Subcutaneous abdominal adipose tissue (tissue), 5 donors: ENCODE measurements at regions not wholly inside any gene's neighbourhood (a gene's known extent, or its start where the extent isn't known, plus 50 kb on each side); places are given as distances from the start of the nearest gene placed in this dataset.
"Not testable (repeated sequence)": the region's sequence is repeated elsewhere in the genome, so short reads cannot be mapped to it uniquely, and the experiment has no call there.

Experiments
- H3K27ac ChIP-seq: one replicate; pipeline ENCODE4 v1.7.0; 2013; ENCODE audit warnings: low read depth, mild to moderate bottlenecking, inconsistent platforms, low read length, moderate library complexity
- H3K27me3 ChIP-seq, 5 donors: one replicate each; pipeline ENCODE4 v1.7.0; 2013; ENCODE audit warnings: low read length in 5 of 5, inconsistent platforms in 1 of 5; ENCODE audit not compliant: control insufficient read depth in 5 of 5, insufficient read depth in 4 of 5
- H3K36me3 ChIP-seq, 5 donors: one replicate each; pipeline ENCODE4 v1.7.0; 2013; ENCODE audit warnings: low read length in 5 of 5; ENCODE audit not compliant: control insufficient read depth in 5 of 5, insufficient read depth in 5 of 5
- H3K4me1 ChIP-seq, 5 donors: one replicate each; pipeline ENCODE4 v1.7.0; 2013; ENCODE audit warnings: low read length in 5 of 5, mild to moderate bottlenecking in 3 of 5, moderate library complexity in 1 of 5; ENCODE audit not compliant: control insufficient read depth in 5 of 5, insufficient read depth in 5 of 5
- H3K4me3 ChIP-seq, 5 donors: one replicate each; pipeline ENCODE4 v1.7.0; 2013; ENCODE audit warnings: low read length in 5 of 5, low read depth in 1 of 5
- H3K9ac ChIP-seq, 5 donors: one replicate each; pipeline ENCODE4 v1.7.0; 2013; ENCODE audit warnings: low read length in 5 of 5, mild to moderate bottlenecking in 4 of 5, moderate library complexity in 3 of 5
- H3K9me3 ChIP-seq, 5 donors: one replicate each; pipeline ENCODE4 v1.7.0; 2013; ENCODE audit warnings: low read length in 5 of 5; ENCODE audit not compliant: control insufficient read depth in 5 of 5
- donor health status: healthy.
- donor health status: healthy.
- donor health status: healthy.
- donor health status: healthy.
- donor health status: healthy.

- Histone ChIP-seq H3K27ac (no peak overlapping the region), H3K27me3 (peaks cover 0 to 2% (median 0%) of the 10 kb centered on the region in 5 donors), H3K36me3 (no peaks in the 10 kb centered on the region), H3K4me1 (peaks cover 0 to 9% (median 3%) of the 10 kb centered on the region in 5 donors), H3K4me3 (no peak overlapping the region), H3K9me3 (no peaks in the 10 kb centered on the region), H3K9ac (no peak overlapping the region)
Measured at GRCh38 chr10:7070950-7071349, 339.9 kb downstream of the SFMBT2 start.

GRCh38 chr10:7069706-7070105 lies 341.1 kb downstream of the SFMBT2 start:
- no peak overlapping the region for H3K9ac ChIP-seq
- no peaks in the 10 kb centered on the region for H3K36me3 ChIP-seq
- no peaks in the 10 kb centered on the region for H3K9me3 ChIP-seq
- no peaks in the 10 kb centered on the region for H3K27me3 ChIP-seq
- H3K27ac ChIP-seq: no peak overlapping the region
- no peaks in the 10 kb centered on the region for H3K4me1 ChIP-seq
- no peak overlapping the region for H3K4me3 ChIP-seq

GRCh38 chr10:7056216-7056615 lies 354.6 kb downstream of the SFMBT2 start:
- Histone ChIP-seq H3K27me3 (no peaks in the 10 kb centered on the region), H3K9me3 (no peaks in the 10 kb centered on the region), H3K4me3 (no peak overlapping the region), H3K36me3 (no peaks in the 10 kb centered on the region), H3K27ac (no peak overlapping the region), H3K9ac (no peak overlapping the region), H3K4me1 (no peaks in the 10 kb centered on the region)

- no peak overlapping the region for H3K9ac ChIP-seq
- peaks cover 0 to 4% (median 0%) of the 10 kb centered on the region in 5 donors for H3K9me3 ChIP-seq
- H3K36me3 ChIP-seq: no peaks in the 10 kb centered on the region
- no peaks in the 10 kb centered on the region for H3K27me3 ChIP-seq
- no peaks in the 10 kb centered on the region for H3K4me1 ChIP-seq
- H3K27ac ChIP-seq: no peak overlapping the region
- H3K4me3 ChIP-seq: no peak overlapping the region
Measured at GRCh38 chr10:7054915-7055314, 355.9 kb downstream of the SFMBT2 start.

- H3K36me3 ChIP-seq: no peaks in the 10 kb centered on the region
- peaks cover 0 to 4% (median 0%) of the 10 kb centered on the region in 5 donors for H3K9me3 ChIP-seq
Measured at GRCh38 chr10:7053195-7053594, 357.6 kb downstream of the SFMBT2 start.

GRCh38 chr10:7050024-7050423 lies 360.8 kb downstream of the SFMBT2 start:
- not testable (repeated sequence) for H3K27me3 ChIP-seq, H3K27ac ChIP-seq, H3K9me3 ChIP-seq, H3K9ac ChIP-seq, H3K4me3 ChIP-seq, H3K4me1 ChIP-seq, H3K36me3 ChIP-seq

More at GRCh38 chr10:7053195-7053594, 357.6 kb downstream of the SFMBT2 start:
- Histone ChIP-seq H3K4me3 (no peak overlapping the region), H3K27ac (no peak overlapping the region), H3K9ac (no peak overlapping the region), H3K4me1 (no peaks in the 10 kb centered on the region), H3K27me3 (no peaks in the 10 kb centered on the region)

GRCh38 chr10:7048061-7048460 lies 362.8 kb downstream of the SFMBT2 start:
- H3K27ac ChIP-seq: no peak overlapping the region
- peaks cover 0 to 4% (median 0%) of the 10 kb centered on the region in 5 donors for H3K9me3 ChIP-seq
- no peak overlapping the region for H3K4me3 ChIP-seq
- H3K36me3 ChIP-seq: no peaks in the 10 kb centered on the region
- H3K9ac ChIP-seq: no peak overlapping the region
- H3K4me1 ChIP-seq: peaks cover 0 to 5% (median 0%) of the 10 kb centered on the region in 5 donors
- peaks cover 0 to 2% (median 0%) of the 10 kb centered on the region in 5 donors for H3K27me3 ChIP-seq

GRCh38 chr10:7046615-7047014 lies 364.2 kb downstream of the SFMBT2 start:
- peaks cover 0 to 3% (median 0%) of the 10 kb centered on the region in 5 donors for H3K27me3 ChIP-seq
- no peaks in the 10 kb centered on the region for H3K36me3 ChIP-seq
- H3K4me1 ChIP-seq: peaks cover 0 to 5% (median 0%) of the 10 kb centered on the region in 5 donors
- H3K9me3 ChIP-seq: peaks cover 0 to 4% (median 0%) of the 10 kb centered on the region in 5 donors
- H3K27ac ChIP-seq: no peak overlapping the region
- H3K9ac ChIP-seq: no peak overlapping the region
- H3K4me3 ChIP-seq: no peak overlapping the region

GRCh38 chr10:7045891-7046599 lies 364.8 kb downstream of the SFMBT2 start:
- Histone ChIP-seq H3K4me1 (peaks cover 0 to 5% (median 0%) of the 10 kb centered on the region in 5 donors), H3K9ac (no peak overlapping the region), H3K27me3 (peaks cover 0 to 3% (median 0%) of the 10 kb centered on the region in 5 donors), H3K36me3 (no peaks in the 10 kb centered on the region), H3K9me3 (peaks cover 0 to 4% (median 0%) of the 10 kb centered on the region in 5 donors), H3K27ac (no peak overlapping the region), H3K4me3 (no peak overlapping the region)

GRCh38 chr10:7043055-7043653 lies 367.7 kb downstream of the SFMBT2 start:
- no peak overlapping the region for H3K27ac ChIP-seq
- no peak overlapping the region for H3K9ac ChIP-seq
- peaks cover 0 to 5% (median 0%) of the 10 kb centered on the region in 5 donors for H3K4me1 ChIP-seq
- H3K4me3 ChIP-seq: no peak overlapping the region
- H3K9me3 ChIP-seq: no peaks in the 10 kb centered on the region
- peaks cover 0 to 3% (median 0%) of the 10 kb centered on the region in 5 donors for H3K27me3 ChIP-seq
- H3K36me3 ChIP-seq: no peaks in the 10 kb centered on the region
